HCT116 (cell line): ENCODE measurements at regions not wholly inside any gene's neighbourhood (a gene's known extent, or its start where the extent isn't known, plus 50 kb on each side); places are given as distances from the start of the nearest gene placed in this dataset.

Source experiments
- ATF3 ChIP-seq: IDR thresholded peaks from 2 replicates; pipeline ENCODE4 v1.6.1; 2012
- CBX3 ChIP-seq: IDR thresholded peaks from 2 replicates; pipeline ENCODE4 v1.6.1; 2012; ENCODE audit warnings: low read depth
- CEBPB ChIP-seq: IDR thresholded peaks from 2 replicates; pipeline ENCODE4 v1.6.1; 2012; ENCODE audit warnings: low read depth
- CTCF ChIP-seq, 3 experiments: fragments of 200-600 bp in 1 of 3; sonication (generic) in 1 of 3; IDR thresholded peaks in 2 of 3; conservative IDR thresholded peaks in 1 of 3; 2 replicates each; pipeline ENCODE4 v1.5.1; 2012 to 2017; ENCODE audit warnings: low read depth in 2 of 3, low read length in 2 of 3, antibody characterized with exemption in 1 of 3, borderline replicate concordance in 1 of 3, control low read depth in 1 of 3, mild to moderate bottlenecking in 1 of 3, mixed read lengths in 1 of 3, mixed run types in 1 of 3, moderate library complexity in 1 of 3; ENCODE audit not compliant: insufficient read depth in 1 of 3
- ELF1 ChIP-seq: IDR thresholded peaks from 2 replicates; pipeline ENCODE4 v1.6.1; 2012; ENCODE audit warnings: low read depth, borderline replicate concordance
- MAX ChIP-seq: IDR thresholded peaks from 2 replicates; pipeline ENCODE4 v1.6.1; 2012
- POLR2A ChIP-seq: IDR thresholded peaks from 2 replicates; pipeline ENCODE4 v1.7.0; 2011; ENCODE audit warnings: borderline replicate concordance; ENCODE audit not compliant: insufficient read depth, insufficient read length; ENCODE audit errors: extremely low read depth
- POLR2AphosphoS5 ChIP-seq: IDR thresholded peaks from 2 replicates; pipeline ENCODE4 v1.6.1; 2011; ENCODE audit warnings: mild to moderate bottlenecking, low read depth, low read length, moderate library complexity
- RAD21 ChIP-seq: IDR thresholded peaks from 2 replicates; pipeline ENCODE4 v1.6.1; 2012; ENCODE audit warnings: low read depth, mild to moderate bottlenecking
- REST ChIP-seq: IDR thresholded peaks from 2 replicates; pipeline ENCODE4 v1.6.1; 2012; ENCODE audit warnings: low read depth
- SP1 ChIP-seq: IDR thresholded peaks from 2 replicates; pipeline ENCODE4 v1.6.1; 2012; ENCODE audit warnings: low read depth
- TCF7L2 ChIP-seq: IDR thresholded peaks from 2 replicates; pipeline ENCODE4 v1.7.0; 2011; ENCODE audit warnings: borderline replicate concordance, inconsistent platforms; ENCODE audit not compliant: insufficient read depth, insufficient read length; ENCODE audit errors: extremely low read depth
- ZBTB33 ChIP-seq: IDR thresholded peaks from 2 replicates; pipeline ENCODE4 v1.6.1; 2011; ENCODE audit warnings: mild to moderate bottlenecking, low read length, moderate library complexity; ENCODE audit not compliant: insufficient replicate concordance; ENCODE audit errors: extremely low read depth

- no peak for TF ChIP-seq TCF7L2
- TF ChIP-seq CTCF (IDR thresholded peaks at IDR 0.05 in 2 of 3, conservative IDR thresholded peaks at IDR 0.05 in 1 of 3; ENCODE audit: borderline replicate concordance in 1 of 3, insufficient read depth in 1 of 3, low read depth in 2 of 3, low read length in 2 of 3): no peak
- TF ChIP-seq ZBTB33: no peak
- no peak for TF ChIP-seq ELF1
- TF ChIP-seq SP1: no peak
- no peak for TF ChIP-seq CBX3
- no peak for TF ChIP-seq ATF3
- TF ChIP-seq RAD21: no peak
- no peak for TF ChIP-seq POLR2A
- no peak for TF ChIP-seq POLR2AphosphoS5
- no peak for TF ChIP-seq CEBPB
- TF ChIP-seq REST: no peak
- no peak for TF ChIP-seq MAX
These were observed 216.0 kb upstream of the TAPT1 start for GRCh38 chr4:16442296-16442695.
